Thymus (tissue), 11 donors: ENCODE measurements at regions not wholly inside any gene's neighbourhood (a gene's known extent, or its start where the extent isn't known, plus 50 kb on each side); places are given as distances from the start of the nearest gene placed in this dataset.
"Not testable (repeated sequence)": the region's sequence is repeated elsewhere in the genome, so short reads cannot be mapped to it uniquely, and the experiment has no call there.

Source experiments
- DNase-seq, 9 donors: peaks; one replicate each; pipeline ENCODE4 v3.0.0-alpha.2; 2013; ENCODE audit warnings: low spot score in 9 of 9, low read depth in 6 of 9, missing footprints in 1 of 9
- H3K27ac ChIP-seq, 2 donors: one replicate each; pipeline ENCODE4 v1.5.1; 2013; ENCODE audit warnings: control low read depth in 1 of 2, low read depth in 1 of 2, low read length in 1 of 2, mild to moderate bottlenecking in 1 of 2, moderate library complexity in 1 of 2
- H3K27me3 ChIP-seq, 2 donors: one replicate each; pipeline ENCODE4 v1.5.1; 2013; ENCODE audit warnings: low read length in 1 of 2; ENCODE audit not compliant: control insufficient read depth in 2 of 2, insufficient read depth in 1 of 2
- H3K36me3 ChIP-seq, 2 donors: one replicate each; pipeline ENCODE4 v1.5.1; 2013; ENCODE audit warnings: low read length in 1 of 2, mild to moderate bottlenecking in 1 of 2, moderate library complexity in 1 of 2; ENCODE audit not compliant: control insufficient read depth in 2 of 2, insufficient read depth in 2 of 2
- H3K4me1 ChIP-seq, 2 donors: one replicate each; pipeline ENCODE4 v1.5.1; 2013; ENCODE audit warnings: low read length in 2 of 2; ENCODE audit not compliant: control insufficient read depth in 2 of 2, insufficient read depth in 2 of 2
- H3K4me3 ChIP-seq, 2 donors: one replicate each; pipeline ENCODE4 v1.5.1; 2013; ENCODE audit warnings: low read length in 2 of 2, control low read depth in 1 of 2, mild to moderate bottlenecking in 1 of 2
- H3K9me3 ChIP-seq, 2 donors: one replicate each; pipeline ENCODE4 v1.5.1; 2013; ENCODE audit warnings: low read length in 1 of 2, mild to moderate bottlenecking in 1 of 2; ENCODE audit not compliant: control insufficient read depth in 2 of 2, insufficient read depth in 1 of 2
- WGBS: extraction: QIAGEN DNeasy Blood & Tissue Kit; methylation state at CpG from one replicate; pipeline ENCODE4 v1.1.7; 2013; 5-methylcytosine and 5-hydroxymethylcytosine counted together
- donor health status: healthy.

DNA sequence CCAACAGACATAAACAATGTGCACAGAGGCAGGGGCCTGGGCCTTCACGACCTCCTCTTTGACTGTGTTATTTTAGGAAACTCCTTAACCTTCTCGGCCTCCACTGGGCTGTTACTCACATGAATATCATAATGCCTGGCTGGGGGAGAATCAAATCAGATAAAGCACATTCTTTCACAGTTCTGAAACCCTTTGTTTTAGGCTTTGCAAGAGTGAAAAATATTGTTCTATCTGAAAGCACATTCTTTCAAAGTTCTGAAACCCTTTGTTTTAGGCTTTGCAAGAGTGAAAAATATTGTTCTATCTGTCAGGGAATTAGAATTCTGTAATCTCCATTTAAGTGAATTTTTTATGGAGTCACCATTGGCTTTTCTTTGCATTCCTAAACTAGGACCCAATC is 50.7 kb upstream of the SYNDIG1 start:
- Histone ChIP-seq H3K4me3 (no peak overlapping the region), H3K27me3 (no peaks in the 10 kb centered on the region), H3K9me3 (peaks cover 0 to 9% of the 10 kb centered on the region in 2 donors), H3K27ac (no peak overlapping the region), H3K4me1 (no peaks in the 10 kb centered on the region), H3K36me3 (no peaks in the 10 kb centered on the region)
- 87% methylated on average over 2 of the region's 2 CpGs for WGBS
- no peak for DNase-seq

DNA sequence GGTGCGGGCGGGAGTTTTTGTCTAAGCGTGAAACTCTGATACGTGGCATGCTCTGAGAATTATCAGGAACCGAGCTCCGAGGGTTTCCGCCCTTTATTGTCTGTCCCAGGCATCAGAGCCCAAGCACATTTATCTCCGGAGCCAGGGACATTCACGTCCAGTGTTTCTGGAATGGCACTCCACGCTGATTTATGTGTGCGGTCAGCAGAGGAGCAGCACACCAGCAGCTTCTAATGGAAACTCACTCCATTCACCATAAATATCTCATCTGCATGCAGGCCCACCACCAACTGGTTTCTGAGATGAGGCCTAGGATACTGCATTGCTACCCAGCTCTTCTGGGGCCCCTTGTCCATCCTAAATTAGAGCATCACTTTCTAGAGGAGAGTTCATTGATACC is 51.9 kb upstream of the SYNDIG1 start:
- H3K4me3 ChIP-seq = no peak overlapping the region
- H3K9me3 ChIP-seq = peaks cover 0 to 9% of the 10 kb centered on the region in 2 donors
- WGBS = 94% methylated on average over 11 of the region's 11 CpGs
- no peak overlapping the region for H3K27ac ChIP-seq
- H3K4me1 ChIP-seq = no peaks in the 10 kb centered on the region
- DNase-seq = no peak
- no peaks in the 10 kb centered on the region for H3K36me3 ChIP-seq
- H3K27me3 ChIP-seq = no peaks in the 10 kb centered on the region

DNA sequence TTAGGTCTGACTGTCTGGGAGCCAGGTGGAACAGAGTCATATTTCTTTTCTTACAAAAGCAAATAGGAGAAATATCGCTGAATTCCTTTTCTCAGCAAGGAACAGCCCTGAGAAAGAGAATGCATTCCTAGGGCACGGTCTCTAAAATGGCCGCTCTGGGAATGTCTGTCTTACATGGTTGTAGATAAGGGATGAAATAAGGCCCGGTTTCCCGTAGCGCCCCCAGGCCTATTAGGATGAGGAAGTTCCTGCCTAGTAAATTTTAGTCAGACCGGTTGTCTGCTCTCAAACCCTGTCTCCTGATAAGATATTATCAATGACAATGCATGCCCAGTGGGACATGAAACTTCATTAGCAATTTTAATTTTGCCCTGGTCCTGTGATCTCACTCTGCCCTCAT is 54.0 kb upstream of the SYNDIG1 start:
- not testable (repeated sequence) for DNase-seq, H3K4me3 ChIP-seq, H3K4me1 ChIP-seq, H3K27me3 ChIP-seq, H3K9me3 ChIP-seq, H3K36me3 ChIP-seq, H3K27ac ChIP-seq
- 81% methylated on average over 7 of the region's 7 CpGs for WGBS

DNA sequence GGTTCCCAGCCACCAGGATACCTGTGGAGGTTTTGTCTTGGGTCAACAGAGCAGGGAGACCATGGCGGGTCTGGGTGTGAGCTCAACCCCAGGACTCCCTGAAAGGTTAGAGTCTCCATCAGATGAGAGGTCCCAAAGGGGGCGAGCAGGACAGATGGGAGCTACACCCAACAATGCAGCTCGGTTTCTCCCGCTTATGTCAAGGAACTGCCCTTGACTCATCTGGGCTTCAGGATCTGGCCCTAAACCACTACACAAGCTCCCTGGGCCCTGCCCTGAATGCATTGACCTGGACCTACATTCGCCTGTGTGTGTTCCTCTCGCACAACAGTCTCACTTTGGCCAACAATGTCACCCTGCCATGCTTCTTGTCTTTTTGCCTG is 57.6 kb upstream of the SYNDIG1 start:
- H3K27ac ChIP-seq = no peak overlapping the region
- WGBS = 98% methylated on average over 6 of the region's 6 CpGs
- no peaks in the 10 kb centered on the region for H3K27me3 ChIP-seq
- peaks cover 0 to 9% of the 10 kb centered on the region in 2 donors for H3K9me3 ChIP-seq
- H3K36me3 ChIP-seq = no peaks in the 10 kb centered on the region
- peaks cover 2% of the 10 kb centered on the region in 2 donors for H3K4me1 ChIP-seq
- no peak for DNase-seq
- no peak overlapping the region for H3K4me3 ChIP-seq

DNA sequence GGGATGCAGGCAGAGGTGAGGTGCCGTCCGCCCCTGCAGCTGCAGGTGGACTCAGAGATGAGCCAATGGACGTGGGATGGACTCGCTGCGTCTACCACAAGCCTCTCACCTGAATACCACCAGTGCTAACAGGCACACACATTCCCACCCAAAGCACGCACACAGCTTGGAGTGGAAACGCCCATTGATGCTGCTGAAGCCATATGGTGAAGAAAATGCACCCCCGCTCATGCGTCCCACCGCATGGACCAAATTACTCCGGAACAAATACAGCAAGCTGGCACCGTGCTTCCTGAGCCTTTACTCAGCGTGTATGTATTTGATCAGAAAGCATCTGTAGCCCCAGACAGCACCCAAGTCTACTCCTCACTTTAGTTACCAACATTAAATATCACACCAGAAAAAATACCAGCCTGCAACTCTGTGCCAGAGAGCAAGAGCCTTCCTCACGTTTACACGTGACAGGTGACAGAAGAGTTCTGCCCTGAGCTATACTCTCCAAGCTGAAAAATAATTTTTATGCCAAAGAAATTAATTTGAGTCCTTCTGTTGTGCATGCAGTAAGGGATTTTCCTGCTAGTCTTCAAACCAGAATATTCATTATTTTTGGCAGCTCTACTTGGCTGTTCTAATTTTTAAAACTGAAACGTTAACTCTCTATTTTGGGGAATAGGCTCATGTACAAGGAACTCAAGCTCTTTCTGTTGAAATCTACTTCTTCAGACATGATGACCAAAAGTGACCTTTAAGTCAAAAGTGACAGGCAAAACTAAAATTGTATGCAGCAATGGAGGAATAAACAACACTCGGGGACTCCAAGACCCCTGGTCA is 58.2 kb upstream of the SYNDIG1 start:
- H3K36me3 ChIP-seq = no peaks in the 10 kb centered on the region
- no peak for DNase-seq
- H3K27me3 ChIP-seq = no peaks in the 10 kb centered on the region
- peaks cover 5% of the 10 kb centered on the region in 2 donors for H3K4me1 ChIP-seq
- H3K9me3 ChIP-seq = peaks cover 0 to 9% of the 10 kb centered on the region in 2 donors
- WGBS = 93% methylated on average over 17 of the region's 17 CpGs
- no peak overlapping the region for H3K4me3 ChIP-seq
- H3K27ac ChIP-seq = no peak overlapping the region

DNA sequence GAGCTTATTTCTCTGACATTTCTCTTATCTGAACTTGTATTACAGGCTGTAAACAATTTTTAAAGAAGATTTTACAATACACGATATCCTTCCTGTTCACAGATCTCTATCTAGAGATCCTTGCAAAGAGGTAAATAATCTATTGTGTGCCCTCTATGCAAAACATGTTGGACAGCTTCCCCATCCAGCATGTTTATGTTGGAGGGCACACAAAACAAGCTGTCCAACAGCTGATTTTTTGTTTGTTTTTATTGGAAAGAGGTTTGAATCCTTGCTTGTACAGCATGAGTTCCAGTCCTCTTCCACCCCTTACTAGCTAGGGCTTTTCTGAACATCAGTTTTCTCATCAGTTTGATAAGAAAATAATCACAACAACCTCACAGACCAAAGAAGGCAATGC is 62.3 kb upstream of the SYNDIG1 start:
- 93% methylated on average over 1 of the region's 1 CpG for WGBS
- H3K27ac ChIP-seq = no peak overlapping the region
- H3K4me1 ChIP-seq = peaks cover 5 to 11% of the 10 kb centered on the region in 2 donors
- no peaks in the 10 kb centered on the region for H3K9me3 ChIP-seq
- no peak overlapping the region for H3K4me3 ChIP-seq
- H3K27me3 ChIP-seq = no peaks in the 10 kb centered on the region
- no peaks in the 10 kb centered on the region for H3K36me3 ChIP-seq
- DNase-seq = no peak

DNA sequence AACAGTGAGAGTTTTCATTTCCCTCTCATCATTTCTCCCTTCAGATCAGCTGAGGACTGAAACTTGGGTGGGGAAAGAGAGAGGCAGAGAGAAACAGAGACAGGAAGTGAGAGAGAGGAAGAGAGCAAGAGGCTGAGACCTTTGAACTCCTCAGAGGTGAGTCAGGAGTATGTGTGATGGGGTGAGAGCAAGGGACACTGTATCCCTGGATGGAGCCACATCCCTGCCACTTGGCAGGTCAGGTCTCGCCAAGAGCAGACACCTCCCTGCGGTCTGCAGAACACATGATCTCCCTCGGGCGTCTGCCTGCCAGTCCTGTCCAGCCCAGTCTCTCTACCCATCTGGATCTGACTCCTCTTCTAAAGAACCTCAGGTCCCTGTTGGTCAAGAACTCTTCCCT is 62.7 kb upstream of the SYNDIG1 start:
- Histone ChIP-seq H3K27ac (peak overlapping the region; percentile 38 to 54), H3K4me3 (no peak overlapping the region), H3K27me3 (no peaks in the 10 kb centered on the region), H3K4me1 (peaks cover 5 to 11% of the 10 kb centered on the region in 2 donors), H3K9me3 (no peaks in the 10 kb centered on the region), H3K36me3 (no peaks in the 10 kb centered on the region)
- 93% methylated on average over 4 of the region's 4 CpGs for WGBS
- DNase-seq = peak in 2 of 9 donors; percentile 21 to 53

DNA sequence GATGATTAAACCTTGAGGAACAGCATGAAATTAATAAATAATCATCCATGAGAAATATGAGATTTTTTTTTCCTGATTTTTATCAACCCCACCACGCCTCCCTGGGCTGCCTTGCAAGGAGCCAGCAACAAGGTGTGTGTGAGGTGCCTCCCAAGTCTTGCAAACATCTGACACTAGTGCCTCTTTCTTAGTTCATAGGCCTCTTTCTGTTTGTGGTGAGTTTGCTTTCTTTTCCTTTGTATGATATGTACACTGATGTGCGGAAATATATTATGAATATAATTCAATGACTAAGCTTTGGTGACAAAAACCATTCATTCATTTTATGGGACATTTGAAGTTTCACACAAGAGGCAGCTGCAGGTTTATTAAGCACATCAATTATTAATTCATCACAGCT is 63.2 kb upstream of the SYNDIG1 start:
- Histone ChIP-seq H3K27ac (peak overlapping the region; percentile 38 to 52), H3K27me3 (no peaks in the 10 kb centered on the region), H3K4me3 (no peak overlapping the region), H3K36me3 (no peaks in the 10 kb centered on the region), H3K4me1 (peaks cover 5 to 11% of the 10 kb centered on the region in 2 donors), H3K9me3 (no peaks in the 10 kb centered on the region)
- DNase-seq = peak in 2 of 9 donors; percentile 17 to 45
- WGBS = 80% methylated on average over 2 of the region's 2 CpGs

DNA sequence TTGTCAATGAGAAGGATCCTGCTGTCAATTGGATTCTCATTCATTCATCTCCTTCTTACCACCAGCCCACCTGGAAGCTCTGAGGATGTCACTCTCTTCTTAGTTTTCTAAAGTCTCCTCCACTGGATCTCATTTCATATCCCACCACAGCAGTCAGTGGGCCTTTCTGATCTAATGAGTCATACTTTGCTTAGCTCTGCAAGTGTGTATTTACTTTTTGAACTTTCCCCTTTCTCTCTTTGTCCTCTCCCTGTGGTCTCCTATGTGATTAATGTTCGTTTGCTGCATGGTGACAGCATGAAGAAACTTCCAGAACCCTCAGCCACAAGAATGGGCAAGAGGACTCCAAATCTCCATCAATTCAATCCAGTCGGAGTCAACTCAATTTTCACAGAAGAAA is 63.6 kb upstream of the SYNDIG1 start:
- no peaks in the 10 kb centered on the region for H3K9me3 ChIP-seq
- no peaks in the 10 kb centered on the region for H3K36me3 ChIP-seq
- WGBS = 91% methylated on average over 2 of the region's 2 CpGs
- H3K4me3 ChIP-seq = no peak overlapping the region
- DNase-seq = no peak
- H3K27ac ChIP-seq = no peak overlapping the region
- no peaks in the 10 kb centered on the region for H3K27me3 ChIP-seq
- H3K4me1 ChIP-seq = peaks cover 5 to 11% of the 10 kb centered on the region in 2 donors
